ENCODE measurements at regions not wholly inside any gene's neighbourhood (a gene's known extent, or its start where the extent isn't known, plus 50 kb on each side); places are given as distances from the start of the nearest gene placed in this dataset.

DNA sequence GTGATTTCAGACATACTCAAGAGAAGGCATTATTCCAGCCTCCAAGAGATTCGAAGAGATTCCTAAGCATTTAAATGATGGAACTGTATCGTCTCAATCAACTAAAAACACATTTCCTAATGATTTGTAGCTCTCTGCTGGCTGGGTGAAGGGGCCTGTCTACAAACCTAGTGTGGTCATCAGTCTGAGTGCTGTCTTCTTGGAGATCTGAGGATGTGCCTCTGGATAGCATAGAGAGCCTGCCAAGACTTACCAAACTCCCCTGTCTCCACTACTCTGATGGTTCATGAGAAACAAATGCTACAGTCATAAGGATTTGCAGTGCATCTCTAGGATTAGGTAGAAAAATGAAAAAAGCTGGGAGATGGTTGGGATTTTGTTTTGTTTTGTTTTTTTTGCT is 176.9 kb upstream of the CITED2 start:
- DNase-seq: no peak

DNA sequence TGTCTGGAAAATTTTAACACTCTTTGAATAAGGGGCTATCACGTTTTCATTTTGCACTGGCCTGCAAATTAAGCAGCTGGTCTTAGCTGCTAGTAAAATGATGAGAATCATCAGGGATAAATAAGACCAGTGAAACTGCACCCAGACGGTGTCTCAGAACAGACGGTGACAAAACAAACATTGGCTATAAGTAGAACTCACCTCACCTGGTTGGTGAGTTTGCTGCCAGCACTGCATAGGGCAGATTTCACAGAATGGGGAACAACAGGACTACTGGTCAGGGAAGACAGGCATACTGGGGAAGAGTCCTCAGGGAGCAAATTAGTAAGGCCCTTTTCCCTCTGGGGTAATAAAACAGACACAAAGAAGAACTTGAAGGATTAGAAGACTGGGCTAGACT is 175.9 kb upstream of the CITED2 start:
- DNase-seq: no peak

DNA sequence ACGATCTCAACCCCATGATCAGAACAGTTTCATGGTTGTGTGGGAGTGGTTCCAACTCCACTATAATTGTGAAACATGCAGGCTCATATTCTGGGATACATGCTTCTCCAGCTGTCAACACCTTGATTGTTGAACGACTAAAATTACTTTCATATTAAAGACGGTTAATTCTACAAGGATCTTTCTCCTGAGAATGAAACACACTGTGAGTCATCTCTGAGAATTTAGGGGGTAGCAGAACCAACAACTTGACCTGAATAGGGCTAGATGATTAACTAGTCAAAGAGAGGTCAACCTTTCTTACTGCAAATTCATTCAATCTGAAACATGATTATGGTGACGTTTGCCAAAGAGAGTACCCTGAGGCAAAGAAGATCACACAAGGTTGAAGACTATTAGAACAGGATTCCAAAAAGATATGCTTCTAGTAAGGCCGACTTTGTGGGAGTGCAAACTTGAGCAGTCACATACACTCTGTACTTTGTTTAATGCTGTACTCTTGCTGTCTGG is 175.2 kb upstream of the CITED2 start:
- no peak for DNase-seq

DNA sequence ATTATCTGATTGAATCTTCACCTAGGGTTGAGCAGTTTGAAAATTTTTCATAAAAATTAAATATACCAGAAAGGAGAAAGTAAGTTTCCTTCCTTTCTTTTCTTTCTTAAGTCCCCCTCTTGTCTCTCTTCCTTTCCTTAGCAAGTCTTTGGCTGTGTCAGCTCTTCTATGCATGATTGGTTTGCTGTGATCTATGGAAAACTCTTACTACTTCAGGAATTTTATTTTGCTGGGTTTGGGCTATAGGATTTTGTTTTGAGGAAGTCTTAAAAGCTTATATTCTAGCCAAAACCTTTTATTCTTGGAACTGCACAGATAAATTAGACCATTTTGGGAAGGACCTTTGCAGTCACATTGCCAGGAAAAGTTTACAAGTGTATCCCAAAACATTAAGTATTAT is 173.4 kb upstream of the CITED2 start:
- DNase-seq: no peak

DNA sequence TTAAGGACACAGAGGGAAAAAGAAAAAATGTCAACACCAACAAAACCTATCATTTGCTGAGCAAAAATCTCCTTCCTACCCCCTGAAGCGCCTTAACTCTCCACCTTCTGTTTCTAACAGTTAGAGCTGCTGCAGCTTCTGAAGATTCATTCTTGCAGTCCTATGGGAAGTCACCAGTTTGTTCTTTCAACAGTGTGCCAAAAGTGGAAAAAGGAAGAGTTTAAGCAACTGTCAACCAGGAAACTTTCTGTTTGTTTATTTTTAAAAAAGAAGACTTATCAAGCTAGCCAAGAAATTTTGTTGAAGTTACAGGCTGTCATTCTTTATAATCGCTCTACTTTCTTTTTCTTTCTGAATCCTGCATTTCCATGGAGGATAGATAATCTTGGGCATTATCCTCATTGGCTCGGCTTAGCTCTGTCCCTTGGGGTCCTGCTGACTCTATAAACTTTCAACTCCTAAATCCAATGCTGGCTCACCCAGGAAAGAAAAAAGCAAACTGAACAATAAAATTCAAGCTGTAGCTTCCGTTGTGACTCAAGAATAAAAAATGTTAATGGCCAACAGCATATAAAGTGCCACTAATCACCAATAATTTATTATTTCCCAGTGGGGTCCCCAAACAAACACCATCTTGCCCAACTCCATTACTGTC is 172.8 kb upstream of the CITED2 start:
- DNase-seq: no peak

DNA sequence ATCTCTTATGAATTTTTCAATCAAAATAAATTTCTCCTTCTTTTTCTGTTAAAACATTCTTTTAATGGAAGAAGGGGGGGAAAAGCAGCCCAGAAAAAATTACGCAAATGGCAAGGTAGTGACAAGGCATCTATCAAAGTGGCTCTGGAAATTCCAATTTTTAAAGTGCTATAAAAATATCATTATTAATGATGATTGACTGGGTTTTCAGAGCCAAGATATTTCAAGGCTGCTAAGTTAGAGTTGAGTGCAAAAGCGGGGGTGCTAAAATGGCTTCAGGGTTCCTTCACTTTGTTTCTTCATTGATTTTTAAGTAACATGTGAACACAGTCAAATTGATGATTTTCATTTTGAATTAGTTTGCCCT is 171.6 kb upstream of the CITED2 start:
- no peak for DNase-seq

DNA sequence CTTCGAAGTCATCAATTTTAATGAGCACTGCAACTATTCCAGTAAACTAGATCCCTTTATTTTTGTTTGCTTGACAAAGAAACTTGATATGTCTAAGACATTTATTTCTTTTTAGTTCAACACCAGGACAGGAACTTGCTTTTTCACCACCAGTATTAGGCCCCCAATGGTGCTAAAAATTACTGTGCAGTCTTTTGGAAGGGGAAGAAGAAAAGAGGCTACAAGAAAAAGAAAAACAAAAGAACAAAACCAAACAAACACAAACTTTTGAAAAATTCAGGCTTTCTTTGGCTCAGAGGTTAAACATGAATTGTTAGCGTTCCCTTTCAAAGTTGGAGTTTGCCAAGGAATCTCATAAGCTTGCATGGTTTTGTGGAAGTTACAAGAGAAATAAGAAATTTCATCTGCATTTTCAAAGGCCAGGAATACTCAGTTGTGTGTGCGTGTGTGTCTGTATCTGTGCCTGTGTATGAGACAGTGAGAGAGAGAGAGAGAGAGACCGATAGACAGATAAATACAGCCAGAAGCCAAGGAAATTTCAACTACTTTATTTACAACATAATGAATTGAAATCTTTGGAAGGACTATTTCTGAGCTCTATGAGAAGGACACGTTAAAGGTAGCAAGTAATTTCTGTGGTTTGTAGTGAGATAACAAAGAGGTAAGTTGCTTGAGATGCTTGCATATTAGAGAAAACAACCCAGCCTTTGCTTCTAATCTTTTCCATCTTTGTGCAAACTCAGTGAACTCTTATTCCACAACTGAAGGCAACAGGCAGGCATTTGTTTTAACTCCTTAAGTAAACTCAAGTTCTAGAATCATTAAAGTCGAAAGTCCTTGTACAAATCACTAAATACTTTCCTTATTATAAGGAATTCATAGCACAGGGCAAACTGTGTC is 171.0 kb upstream of the CITED2 start:
- no peak for DNase-seq

DNA sequence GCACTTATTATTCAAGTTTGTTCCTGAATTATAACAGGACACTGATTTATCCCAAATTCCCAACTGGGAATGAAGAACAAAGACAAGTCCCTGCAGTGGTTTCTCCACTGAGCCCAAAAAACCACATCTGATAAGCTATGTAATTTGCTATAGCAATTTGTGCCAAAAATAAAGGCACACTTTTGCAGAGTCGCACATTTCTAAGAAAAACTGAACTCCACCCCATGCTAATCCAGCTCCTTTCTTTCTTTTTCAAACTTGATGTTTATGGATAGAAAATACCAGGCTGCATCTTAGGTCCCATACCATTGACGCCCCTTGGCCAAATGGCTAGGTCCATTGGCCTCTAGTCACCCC is 170.2 kb upstream of the CITED2 start:
- DNase-seq: no peak

DNA sequence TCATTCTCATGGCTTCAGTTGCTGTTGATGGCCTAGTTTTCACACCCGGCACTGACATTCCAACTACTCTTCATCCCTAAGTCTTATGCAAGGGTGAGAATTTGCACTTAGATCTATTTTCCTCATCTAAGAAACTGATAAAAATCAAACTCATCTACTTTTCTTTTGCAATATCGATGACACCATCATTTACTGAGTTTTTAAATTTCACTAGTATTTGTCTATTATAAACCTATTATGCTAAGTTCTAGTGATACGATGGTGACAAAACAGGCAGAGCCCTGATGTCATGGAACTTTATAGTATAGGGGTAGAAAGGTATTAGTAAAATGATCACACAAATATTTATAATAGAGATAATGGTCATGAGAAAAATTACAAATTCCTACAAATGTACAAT is 167.9 kb upstream of the CITED2 start:
- no peak for DNase-seq

DNA sequence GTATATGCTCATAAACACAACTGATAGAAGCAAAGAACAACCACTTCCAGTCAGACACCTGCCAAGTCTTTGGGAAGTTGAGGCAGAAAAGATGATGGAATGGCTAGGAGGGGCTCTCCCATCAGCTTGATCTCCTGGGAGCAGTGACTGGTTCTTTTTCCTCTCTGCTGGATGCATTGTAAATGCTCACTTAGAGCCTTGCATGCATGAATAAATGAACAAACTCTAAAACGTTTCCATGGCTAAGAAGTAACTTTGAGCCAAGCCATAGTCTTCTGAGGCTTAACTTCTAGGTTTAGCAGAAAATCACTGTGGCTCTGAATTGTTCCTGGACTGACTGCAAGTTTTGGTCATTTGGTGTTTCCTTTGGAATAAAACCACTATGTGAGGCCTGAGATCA is 166.4 kb upstream of the CITED2 start:
- no peak for DNase-seq

DNA sequence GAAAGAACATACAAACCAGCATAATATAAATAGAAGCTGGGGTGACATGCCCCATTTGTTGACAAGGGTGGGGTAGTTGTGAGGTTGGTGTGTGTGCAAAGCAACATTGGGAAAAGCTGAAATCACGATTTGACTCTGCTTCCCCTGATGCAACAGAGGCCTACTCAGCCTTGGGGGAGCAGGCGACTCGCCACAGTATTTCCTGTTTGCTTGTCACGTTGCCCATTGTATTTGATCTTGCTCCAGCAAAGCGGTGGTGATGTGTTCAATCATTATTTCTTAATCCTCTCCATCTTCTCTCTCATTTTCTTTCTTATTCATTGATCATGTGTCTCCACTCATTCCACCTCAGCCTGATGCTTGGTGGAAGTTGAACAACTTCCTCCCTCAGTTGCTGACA is 165.8 kb upstream of the CITED2 start:
- peak; percentile 29 to 42 for DNase-seq

DNA sequence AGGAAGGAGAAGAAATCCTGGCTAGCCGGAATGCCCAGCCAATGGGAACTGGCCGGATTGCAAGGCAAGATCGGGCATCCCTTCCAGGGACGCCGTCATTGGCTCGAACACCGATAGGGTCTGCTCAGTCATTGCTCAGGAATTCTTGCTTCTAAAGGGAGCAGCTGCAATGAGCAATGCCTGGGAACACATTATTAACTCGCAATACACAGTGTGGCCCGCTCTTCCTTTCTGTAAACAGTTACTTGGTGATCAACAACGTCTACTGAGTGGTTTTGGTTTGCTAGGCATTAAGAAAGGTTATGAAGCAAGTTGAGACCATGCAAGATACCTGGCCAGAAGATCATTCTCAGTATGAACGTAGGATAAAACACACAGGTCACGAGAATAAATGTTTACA is 165.4 kb upstream of the CITED2 start:
- no peak for DNase-seq

DNA sequence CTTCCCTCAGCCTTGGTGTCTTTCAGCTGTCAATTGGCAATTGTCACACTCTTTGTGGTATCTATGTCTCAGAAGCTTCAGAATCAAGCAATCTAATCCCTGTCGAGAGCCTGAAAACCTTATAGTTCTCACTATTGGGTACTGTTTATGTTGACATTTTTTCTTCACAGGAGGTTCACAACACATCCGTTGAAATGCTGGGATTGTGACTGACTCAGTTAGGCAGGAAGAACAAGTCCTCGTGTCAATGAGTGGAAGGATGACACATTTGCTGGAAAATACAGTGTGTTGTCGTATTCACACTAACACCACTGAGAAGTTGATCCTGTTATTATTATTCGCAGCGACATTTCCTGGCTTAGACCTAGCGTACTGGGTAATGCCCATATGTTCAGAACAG is 163.9 kb upstream of the CITED2 start:
- DNase-seq: no peak

DNA sequence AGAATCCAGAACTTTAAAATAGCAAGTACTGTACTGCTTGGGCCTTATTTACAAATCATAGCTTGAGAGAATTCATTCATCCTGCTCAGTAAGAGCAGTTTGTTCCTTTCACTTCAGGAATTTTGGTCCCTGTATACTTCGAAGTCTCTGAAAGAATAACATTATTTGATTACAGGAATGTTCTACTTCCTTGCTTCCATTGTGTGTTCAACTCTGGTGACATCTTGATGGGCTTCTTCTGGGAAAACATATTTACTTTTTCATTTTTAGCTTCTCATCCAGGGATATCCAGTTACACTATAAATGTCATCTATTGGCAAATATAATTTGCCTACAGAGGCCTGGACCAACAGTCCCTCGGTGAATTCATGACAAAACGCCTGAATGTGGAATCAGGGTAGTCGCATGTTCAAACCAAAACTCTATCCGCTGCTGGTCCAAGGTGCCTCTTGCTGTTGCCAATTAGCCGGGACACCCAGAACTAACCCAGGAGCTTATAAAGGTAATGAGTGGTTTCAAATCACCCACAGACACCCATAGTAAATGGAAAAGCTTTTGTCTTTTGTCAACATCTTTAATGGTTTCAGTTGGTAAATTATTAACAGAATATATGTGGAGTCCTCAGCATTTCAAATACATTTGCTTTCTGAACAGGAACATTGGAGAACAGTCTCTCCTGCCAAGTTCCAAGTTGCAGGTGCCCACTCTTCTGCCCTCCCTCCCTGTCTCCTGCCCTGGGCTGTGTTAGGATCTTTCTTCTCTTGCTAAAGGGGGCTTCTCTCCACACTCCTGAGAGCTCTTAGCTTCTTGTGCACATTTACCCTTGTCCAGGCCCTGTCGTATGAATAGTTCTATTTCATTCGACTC is 162.5 kb upstream of the CITED2 start:
- no peak for DNase-seq

DNA sequence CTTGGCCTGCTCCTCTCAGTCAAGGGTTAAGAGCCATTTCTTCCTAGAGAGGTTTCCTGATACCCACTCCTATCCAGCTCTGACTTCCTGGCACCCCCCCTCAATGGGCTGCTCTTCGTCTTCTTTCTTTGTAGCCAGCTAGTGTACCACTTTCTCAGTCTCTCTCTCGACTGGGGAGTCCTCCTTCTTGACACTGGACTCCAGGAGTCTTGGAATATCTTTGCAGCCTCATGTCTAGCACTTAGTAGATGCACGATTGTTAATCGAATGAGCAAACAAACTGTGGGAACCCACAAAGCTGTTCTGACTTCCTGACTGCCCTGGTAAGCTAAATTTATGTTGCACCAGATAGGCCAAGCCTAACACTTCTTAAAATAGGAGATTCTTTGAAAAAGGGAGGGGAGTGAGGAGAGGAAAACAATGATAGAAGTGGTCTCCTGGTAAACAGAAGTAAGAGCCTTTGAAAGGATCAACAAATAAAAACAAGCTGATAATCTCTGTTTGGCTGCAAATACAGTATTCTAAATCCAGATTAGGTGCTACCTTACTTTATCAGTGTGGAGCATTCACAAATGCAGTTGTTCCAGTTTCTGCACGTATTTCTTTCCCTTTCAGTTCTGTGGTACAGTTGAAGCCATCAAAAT is 160.1 kb upstream of the CITED2 start:
- no peak for DNase-seq

DNA sequence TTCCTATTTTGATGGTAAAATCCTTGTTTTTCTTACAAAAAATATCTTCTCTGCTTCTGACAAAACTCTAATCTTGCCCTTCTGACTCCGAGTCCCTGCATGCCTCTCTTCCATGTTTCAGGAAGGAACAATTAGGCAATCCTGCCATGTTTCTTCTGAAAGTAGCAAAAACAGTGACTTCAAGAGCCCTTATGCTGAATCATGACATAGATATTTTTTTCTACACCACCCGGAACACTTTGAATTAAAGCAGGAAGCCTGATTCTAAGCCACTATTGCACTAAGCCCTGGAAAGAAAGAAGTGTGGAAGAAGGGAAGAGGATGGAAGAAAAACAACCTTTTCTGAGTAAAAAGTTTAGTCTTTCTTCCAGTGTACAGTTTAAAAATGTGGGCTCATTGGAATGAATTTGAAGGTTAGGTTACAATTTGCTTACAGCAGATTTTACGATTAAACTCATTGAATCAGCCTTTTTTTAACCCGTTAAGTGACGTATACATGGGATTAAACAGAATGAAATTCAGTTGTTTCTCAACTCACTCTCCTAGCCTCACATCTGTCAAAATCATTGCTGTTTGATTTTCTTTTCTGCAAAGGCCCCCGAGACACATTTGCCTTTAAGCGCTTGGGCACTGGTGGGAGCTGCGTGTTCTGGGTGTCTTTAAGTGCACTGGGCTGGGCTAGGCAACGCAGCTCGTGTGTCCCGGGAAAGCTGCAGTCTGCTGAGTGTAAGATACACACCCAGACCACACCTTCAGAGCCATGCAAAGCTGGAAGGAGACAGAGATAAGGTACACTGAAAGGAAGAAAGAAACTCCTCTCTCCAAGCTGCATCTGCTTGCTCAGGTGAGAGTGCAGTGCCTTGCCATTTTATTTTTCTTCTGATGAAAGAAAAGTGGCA is 159.4 kb upstream of the CITED2 start:
- no peak for DNase-seq

DNA sequence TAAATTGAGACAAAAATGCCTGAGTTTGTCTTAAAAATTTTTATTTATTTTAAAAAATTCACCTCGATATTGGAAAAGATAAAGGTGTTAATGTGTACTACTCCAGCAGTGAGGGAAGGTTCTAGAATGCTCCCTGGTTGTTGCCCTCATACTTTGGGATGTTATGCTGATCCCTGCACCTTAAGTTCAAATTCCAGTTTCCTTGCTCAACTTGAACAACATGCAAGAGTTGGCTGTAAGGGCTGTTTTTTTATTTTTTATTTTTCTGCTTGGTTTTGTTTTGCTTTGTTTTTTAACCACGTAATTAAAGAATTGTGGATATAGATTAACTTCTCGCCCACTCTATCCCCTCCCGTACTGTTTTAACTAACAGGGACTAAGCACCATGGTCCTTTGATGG is 158.7 kb upstream of the CITED2 start:
- DNase-seq: no peak

DNA sequence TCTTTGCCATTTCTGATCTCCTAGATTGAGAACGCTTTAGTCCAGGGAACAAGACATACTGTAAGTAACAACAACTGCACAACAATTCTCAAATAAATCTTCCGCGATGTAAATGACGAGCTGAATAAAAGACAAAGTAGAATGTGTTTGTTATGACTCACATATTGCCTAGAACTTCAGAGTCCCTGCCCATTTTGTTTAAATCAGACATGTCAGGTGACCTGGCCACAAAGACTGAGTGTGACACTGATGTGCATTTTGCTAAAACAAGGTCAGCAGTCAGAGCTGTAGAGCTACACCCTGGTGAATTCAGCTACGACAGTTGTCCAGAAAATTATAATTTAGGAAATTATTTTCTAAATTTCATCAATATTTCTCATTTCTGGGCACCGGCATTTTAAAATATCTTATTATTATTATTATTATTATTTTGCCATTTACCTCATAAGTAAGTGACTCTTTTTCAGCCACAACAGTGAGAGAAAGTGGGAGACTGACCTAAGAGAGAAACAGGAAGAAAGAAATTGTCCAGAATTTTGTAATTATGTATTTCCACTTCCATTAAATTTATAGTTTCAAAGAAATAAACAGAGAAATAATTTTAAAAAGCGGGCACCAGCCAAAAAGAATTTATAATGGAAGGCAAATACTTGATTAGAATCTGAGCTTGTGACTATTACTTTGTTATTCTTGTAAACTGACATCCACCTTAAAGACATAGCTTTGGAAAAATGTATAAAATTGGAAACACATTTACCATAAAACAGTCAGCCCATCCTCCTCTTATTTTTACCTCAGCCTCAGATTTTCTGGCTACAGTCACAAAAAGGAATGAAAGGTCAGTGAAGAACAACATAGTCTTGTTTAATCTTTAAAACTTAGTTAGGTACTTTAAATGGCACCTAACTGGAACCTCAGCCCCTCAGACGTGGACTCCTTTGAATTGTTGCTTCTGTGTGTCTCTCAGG is 157.0 kb upstream of the CITED2 start:
- DNase-seq: peak; percentile 26 to 33

DNA sequence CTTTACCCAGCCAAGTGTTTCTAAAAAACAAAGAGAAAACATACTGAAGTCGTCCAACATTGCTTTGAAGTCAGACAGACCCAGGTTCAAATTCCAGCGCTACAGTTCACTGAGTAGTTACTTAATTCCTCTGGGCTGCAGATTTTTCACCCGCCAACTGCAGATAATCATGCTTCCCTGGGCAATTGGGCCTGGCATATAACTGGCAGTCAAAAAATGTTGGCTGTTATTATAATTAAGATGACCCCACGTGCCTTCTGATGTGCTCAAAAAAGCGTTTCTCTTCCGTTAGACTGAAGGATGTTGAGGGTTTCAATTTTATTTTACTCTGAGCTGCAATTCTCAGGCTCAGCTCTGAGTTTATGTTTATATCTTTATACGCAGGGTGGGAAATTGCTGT is 156.1 kb upstream of the CITED2 start:
- no peak for DNase-seq

DNA sequence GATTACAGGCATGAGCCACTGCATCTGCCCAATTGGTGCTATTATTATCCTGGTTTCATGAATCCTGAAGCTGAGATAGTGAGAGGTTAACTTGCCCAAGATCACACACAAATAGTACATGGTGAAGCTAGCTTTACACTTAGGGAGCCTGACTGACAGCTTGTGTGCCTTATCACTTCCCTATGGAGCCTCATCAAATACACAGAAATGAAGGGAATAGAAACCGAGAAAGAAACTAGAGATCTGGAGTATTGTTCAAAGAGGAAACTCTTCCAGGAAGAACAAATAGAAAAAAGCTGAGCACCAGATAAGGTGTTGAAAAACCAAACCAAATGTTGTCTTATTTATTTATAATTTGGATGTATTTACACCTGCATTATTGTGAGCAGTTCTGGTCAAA is 155.0 kb upstream of the CITED2 start:
- DNase-seq: no peak

DNA sequence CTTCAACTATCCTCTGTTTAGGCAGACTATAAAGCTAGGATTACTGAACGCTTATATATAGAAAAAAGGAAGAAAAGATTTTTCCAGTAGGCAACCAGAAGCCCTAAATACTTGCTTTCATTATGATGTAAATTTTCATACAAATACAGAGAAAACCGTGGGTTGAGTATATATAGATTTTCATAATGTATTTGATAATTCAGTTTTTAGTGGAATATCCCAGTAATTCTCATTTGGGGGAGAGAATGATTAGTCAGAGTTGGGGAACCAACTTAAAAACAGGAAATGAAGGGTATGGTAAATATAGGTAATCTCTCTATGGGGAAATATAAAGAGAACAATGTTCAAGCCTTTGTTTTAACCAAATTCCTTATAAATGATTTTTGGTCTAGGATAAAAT is 154.0 kb upstream of the CITED2 start:
- no peak for DNase-seq
